ENCODE measurements at regions not wholly inside any gene's neighbourhood (a gene's known extent, or its start where the extent isn't known, plus 50 kb on each side); places are given as distances from the start of the nearest gene placed in this dataset.
"Not testable (repeated sequence)": the region's sequence is repeated elsewhere in the genome, so short reads cannot be mapped to it uniquely, and the experiment has no call there.

- H3K4me3 ChIP-seq (ENCODE audit: low read length): no peak overlapping the region
- TF ChIP-seq CTCF (conservative IDR thresholded peaks at IDR 0.05; ENCODE audit: low read length): no peak
- DNase-seq (ENCODE audit: low read depth): no peak
Observed at GRCh38 chr21:16218682-16219343, 489.0 kb downstream of the USP25 start.

- not testable (repeated sequence) for DNase-seq (ENCODE audit: low read depth); H3K4me3 ChIP-seq (ENCODE audit: low read length)
Observed at GRCh38 chr21:16224756-16225155, 495.0 kb downstream of the USP25 start.

DNA sequence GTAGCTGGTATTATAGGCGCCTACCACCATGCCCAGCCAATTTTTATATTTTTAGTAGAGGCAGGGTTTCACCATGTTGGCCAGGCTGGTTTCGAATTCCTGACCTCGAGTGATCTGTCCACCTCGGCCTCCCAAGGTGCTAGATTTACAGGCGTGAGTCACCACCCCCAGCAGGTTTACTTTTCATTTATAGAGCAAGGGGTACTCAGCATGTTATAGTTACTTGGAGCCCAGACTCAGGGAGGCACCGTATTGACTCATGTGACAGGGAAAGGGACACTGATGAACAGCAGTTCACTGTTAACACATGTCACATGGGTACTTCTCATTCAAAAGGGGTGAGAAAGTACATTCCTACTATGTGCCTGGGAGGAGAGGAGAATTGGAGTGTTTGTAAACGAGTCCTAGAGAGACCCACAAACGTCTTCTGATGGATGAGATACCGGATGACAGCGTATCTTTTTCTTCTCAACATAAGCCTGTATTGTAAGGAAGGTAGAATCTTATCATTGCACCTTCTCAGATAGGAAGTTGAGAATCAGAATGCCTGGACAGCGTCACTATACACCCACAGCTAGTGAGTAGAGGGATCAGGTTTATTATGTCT lies 510.0 kb downstream of the USP25 start:
- no peak for TF ChIP-seq CTCF (conservative IDR thresholded peaks at IDR 0.05; ENCODE audit: low read length)
- no peak for DNase-seq (ENCODE audit: low read depth)
- H3K4me3 ChIP-seq (ENCODE audit: low read length): no peak overlapping the region

GRCh38 chr21:16241016-16241415 lies 511.2 kb downstream of the USP25 start:
- DNase-seq (ENCODE audit: low read depth): no peak
- TF ChIP-seq CTCF (conservative IDR thresholded peaks at IDR 0.05; ENCODE audit: low read length): no peak
- H3K4me3 ChIP-seq (ENCODE audit: low read length): no peak overlapping the region

- DNase-seq (ENCODE audit: low read depth): no peak
- H3K4me3 ChIP-seq (ENCODE audit: low read length): no peak overlapping the region
- TF ChIP-seq CTCF (conservative IDR thresholded peaks at IDR 0.05; ENCODE audit: low read length): no peak
Observed at GRCh38 chr21:16241479-16241963, 511.7 kb downstream of the USP25 start.

- no peak for TF ChIP-seq CTCF (conservative IDR thresholded peaks at IDR 0.05; ENCODE audit: low read length)
- DNase-seq (ENCODE audit: low read depth): no peak
- no peak overlapping the region for H3K4me3 ChIP-seq (ENCODE audit: low read length)
Observed at GRCh38 chr21:16243396-16243795, 513.6 kb downstream of the USP25 start.

- no peak for DNase-seq (ENCODE audit: low read depth)
- H3K4me3 ChIP-seq (ENCODE audit: low read length): no peak overlapping the region
- TF ChIP-seq CTCF (conservative IDR thresholded peaks at IDR 0.05; ENCODE audit: low read length): no peak
Observed at GRCh38 chr21:16248705-16249104, 518.9 kb downstream of the USP25 start.

All from AG10803 (cell line).